Stimulated activated CD4-positive, alpha-beta T cell treated with anti-CD3 and anti-CD28 coated beads, Interleukin-2, amount 100 ng/mL, for 24 hours (primary cell): ENCODE measurements at regions not wholly inside any gene's neighbourhood (a gene's known extent, or its start where the extent isn't known, plus 50 kb on each side); places are given as distances from the start of the nearest gene placed in this dataset.

Experiments used
- DNase-seq, 2 donors: peaks; one replicate each; pipeline ENCODE4 v3.0.0-alpha.2; 2020

DNA sequence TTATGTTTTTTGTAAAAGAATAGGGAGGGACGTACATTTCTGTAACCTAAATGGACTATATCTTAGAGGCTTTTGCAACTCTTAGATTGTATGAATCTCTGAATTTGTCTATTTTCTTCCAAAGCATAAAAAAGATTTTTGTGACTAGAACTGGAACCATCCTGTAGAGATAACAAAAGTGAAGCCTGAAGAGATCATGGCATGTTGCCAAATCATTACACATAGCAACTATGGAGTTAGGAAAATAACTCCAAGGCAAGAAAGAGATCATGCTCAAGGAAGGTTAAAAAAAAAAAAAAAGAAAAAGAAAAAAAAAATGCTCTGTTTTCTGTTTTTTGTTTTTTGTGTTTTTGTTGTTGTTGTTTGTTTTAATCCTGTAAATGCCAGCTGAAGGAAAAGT is 567.7 kb upstream of the ZWINT start:
- no peak for DNase-seq

DNA sequence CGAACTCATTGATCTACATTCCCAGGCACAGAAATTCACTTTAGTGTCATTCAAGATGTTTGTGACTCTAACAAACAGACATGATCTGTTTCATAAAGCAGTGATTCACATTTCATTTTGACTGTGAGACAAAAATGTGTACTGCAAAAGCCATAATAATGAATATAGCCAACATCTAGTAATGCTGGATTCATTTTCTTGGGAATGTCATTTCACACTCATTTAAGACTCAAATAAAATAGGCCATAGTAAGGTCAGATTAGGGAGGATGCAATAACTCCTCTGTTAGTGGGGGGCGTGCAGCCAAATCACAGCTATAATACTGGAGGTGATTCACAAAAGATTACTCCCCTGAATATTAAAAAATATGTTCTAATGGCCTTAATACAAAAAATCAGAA is 566.6 kb upstream of the ZWINT start:
- no peak for DNase-seq

DNA sequence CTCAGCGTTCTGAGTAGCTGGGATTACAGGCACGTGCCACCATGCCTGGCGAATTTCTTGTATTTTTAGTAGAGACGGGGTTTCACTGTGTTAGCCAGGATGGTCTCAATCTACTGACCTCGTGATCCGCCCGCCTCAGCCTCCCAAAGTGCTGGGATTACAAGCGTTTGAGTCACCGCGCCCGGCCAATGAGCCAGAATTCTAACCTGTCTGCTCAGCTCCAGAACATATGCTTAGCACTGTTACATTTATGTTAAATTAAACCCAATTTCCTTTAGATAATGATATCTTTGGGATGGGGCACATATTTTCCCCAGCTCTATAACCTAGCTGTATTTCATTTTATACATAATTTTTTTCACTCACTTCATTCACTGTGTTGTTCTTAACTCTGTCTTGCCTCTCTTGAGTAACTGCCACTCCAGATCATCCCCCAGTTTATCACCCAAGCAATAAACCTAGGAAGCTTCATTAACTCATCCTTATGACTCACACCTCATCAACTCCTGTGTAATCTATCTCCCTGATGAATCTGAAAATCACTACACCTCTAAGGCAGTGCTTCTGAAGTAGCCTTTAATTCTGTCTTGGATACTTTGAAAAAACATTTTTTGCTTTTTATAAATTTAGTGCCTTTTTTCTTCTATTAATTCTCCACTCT is 559.7 kb upstream of the ZWINT start:
- no peak for DNase-seq

DNA sequence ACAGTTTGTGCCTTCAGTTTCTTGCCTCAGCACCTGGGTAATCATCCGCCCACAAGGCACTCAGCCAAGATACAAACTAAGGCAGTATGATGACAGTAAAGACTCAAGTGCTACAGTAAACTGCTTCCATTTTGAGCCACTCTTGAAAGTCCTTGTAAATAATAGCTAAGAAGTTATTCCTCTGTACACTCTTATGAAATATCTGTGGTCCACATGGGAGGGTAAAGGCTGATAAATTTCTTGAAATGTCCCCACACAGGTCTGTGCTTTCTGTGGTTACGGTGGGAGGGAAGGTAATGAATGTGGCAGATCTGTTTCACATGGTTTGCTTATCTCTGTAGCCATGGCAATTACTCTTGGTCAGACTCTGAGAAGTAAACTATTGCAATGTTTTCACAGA is 551.0 kb upstream of the ZWINT start:
- DNase-seq = no peak

DNA sequence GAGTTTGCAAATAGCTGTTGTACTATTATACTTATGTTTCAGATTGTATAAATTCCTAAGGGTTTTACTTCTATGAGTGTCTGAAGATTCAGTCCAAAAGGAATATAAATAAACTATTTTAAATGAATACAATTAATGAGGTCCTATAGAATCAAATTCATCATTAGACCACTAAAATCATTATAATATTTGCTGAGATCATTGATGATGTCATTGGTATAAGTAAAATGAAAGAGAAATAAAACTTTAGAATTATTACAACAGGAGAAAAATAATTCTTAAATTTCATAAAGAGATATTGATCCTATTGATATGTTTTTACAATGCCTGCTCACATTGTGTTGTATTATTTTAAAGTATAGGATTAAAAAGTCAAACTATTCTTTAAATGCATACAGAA is 544.0 kb upstream of the ZWINT start:
- DNase-seq = no peak

DNA sequence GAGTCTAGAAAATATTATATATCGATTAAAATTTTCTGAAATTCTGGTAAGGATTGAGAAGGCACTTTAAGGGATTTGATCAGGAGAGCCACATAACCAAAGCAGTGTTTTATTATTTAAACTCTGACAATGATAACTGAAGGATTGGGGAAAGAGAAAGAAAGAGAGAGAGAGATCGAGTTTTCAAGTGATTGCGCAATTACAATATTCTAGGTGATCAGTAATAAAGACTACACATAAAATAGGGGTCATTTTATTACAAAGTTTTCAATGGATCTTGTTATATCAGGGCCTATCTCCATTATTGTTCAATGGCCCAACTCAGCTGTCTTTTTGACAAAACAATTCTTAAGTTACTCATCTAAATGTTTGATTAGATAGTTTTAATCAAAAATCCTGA is 541.5 kb upstream of the ZWINT start:
- DNase-seq = no peak

DNA sequence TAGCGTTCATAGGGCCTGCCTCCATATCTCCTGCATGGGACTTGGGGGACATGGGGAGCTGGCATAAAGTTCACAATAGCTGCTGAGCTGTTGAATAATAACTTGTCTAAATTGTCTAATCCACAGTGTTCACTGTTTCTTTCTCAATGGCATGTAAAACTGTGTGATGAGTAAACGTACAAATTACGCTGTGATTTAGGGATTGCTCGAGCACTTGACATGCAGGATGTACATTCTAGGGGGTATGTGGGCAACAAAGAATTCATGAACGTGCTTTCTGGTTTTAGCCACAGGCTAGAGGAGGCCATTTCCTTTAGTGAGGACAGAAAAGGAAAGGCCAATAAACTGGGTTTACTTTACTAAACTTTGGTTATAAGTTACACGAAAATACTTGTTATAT is 534.2 kb upstream of the ZWINT start:
- no peak for DNase-seq

DNA sequence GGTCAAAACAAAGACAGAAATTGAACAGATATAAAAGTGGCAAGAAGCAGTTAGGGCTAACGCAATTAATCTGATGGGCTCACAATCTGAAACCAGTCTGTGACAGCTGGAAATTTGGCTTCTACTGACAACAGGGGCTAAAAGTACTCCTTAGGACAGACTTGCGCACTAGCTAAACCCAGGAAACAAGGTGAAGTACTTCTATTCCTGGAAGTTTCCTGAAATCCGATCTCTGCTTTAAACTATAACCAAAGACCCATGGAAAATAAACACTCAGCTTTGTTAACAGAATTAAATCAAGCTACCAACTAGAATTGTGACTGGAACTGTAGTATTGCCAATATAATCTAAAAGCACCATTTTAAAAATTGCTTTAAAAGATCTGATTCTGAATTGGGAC is 520.2 kb upstream of the ZWINT start:
- no peak for DNase-seq

DNA sequence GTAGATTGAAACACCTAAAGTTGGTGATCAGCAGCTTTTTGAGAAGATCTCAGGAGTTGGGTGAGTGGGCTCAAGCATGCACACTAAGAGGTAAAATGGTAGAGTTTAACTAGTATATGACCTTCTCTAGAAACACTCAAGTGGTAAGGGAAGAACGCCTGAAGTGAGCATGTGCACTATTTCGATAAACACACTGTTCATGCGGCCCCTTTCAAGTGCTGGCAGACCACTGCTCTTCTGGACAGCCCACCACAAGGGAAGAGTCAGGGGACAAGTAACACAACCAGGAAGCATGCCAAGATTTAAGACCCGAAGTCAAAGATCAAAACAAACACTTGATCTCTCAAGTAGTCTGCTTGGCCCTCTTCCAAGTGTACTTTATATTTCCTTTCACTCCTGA is 519.5 kb upstream of the ZWINT start:
- no peak for DNase-seq

DNA sequence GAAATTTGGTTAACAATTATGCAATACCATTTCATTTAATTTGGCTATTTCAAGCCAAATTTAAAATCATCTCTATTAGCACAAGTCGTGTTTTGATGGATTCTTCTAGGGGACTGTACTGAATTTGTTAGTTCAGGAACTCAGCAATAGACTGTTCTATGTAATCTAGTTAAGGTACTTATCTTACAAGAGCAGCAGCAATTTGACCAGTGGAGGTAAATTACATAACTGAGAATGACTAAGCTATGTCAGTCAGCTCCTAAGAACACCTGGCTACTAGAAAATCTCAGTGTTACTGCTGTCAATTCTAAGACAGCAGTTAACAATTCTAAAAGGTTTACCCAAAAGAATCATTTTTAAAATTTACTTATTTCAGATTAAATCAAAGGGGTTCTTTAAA is 513.9 kb upstream of the ZWINT start:
- no peak for DNase-seq

DNA sequence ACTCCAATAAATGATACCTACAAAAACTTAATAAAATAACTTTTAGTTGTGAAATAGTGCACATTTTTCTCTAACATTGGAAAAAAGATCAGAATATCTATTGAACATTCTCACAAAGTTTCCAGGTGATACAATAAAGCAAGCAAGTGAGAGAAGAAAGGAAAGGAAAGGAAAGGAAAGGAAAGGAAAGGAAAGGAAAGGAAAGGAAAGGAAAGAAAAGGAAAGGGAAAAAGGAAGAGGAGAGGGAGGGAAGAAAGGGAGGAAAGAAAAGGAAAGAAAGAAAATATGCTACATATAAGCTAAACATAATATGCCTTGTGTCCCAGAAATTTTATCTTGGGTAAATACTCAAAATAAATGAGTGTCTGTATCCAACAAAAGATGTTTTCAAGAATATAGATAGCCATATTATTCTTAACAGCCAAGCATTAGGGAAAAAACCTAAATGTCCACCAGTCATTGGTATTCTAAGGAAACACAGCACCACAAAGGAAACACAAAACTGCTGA is 510.2 kb upstream of the ZWINT start:
- DNase-seq = no peak

DNA sequence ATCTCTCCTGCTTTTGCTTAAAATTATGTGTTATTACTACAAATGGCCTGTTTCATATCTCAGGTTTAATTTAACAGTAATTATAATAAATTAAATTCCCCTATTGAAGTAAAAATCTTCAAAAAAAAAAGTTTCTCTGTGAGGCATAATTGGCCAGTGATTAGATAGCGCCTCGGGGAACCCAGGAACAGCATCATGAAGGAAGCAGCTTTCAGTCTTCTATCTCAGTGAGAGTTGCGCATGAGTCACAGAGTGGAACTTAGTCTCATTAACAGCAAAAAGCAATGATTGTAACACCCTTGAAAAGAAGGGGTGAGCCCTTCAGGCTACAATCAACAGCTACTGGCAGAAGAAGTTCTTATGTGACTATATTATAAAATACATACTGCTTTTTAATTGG is 506.2 kb upstream of the ZWINT start:
- no peak for DNase-seq

DNA sequence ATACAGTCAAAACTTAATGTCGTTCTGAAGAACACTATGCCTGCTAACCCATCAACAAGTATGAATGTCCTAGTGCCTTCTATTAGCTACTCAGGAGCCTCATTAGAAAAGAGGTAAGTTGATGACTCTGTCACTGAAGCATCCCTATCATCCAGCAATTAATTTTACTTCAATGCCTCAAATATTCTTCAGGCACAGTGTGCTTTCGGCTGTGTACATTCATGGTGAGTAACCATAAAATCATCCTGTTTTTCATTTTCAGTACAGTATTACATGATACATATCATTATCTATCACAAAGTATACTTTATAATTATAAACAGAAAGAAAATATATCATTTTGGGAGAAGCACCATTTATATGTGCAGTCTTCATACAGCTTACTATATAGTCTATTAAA is 495.5 kb upstream of the ZWINT start:
- no peak for DNase-seq

DNA sequence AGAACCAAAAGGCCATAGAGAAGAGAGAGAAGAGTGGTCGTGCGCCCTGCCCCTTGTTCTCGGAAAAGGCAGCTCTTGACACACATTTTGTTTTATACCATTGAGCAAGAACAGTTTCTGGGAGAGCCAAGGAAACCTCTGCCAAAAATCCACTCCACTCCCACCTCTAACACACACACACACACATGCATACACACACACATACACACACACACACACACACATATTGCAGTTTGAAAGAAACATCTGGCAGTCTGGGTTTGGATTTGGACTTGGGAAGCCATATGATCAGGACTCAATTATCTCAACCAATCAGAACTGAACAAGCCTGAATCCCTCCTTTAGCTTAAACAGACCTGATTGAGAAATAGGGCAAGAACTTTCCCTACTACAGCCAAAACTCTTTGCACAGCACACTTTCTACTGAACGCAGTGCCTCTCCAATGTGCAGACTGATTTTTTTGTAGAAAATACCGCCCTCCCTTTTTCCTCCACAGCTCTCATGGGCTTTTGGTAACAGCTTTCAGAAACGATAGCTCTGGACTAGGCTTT is 484.0 kb upstream of the ZWINT start:
- DNase-seq = no peak

DNA sequence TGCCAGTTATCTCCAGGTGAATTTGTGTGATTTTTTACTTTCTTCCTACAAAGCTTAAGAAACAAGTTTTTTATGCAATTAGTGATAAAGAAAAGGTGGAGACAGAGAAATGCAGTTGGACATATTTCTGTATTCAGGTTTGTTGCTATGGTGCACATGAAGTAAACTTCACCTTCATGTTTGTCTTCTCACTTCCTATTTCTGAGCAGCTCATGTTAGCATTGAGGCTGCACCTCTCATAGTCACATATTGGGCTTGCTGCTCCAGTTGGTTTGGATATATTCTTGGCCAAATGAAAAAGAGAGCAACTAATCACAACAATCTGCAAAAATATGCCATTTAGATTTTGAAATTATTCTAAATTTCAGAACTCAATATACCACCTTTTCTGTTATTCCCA is 475.6 kb upstream of the ZWINT start:
- no peak for DNase-seq

DNA sequence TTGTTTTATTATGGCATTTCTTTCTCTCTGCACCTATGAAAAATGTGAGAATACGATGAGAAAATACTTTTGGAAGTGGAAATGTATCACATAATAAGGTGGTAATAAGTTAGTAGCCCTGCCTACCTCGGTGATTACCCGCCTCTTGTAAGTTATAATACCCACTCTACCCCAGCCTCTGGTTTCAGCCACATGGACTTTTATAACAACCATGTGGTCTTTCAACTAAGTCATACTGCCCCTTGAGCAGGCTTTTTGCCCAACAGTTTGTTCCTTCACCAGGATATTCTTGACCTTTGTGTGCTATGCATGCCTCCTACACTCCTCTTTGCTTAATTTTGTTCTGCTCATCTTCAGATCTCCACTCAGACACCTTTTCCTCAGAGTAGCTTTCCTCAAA is 470.6 kb upstream of the ZWINT start:
- DNase-seq = no peak

DNA sequence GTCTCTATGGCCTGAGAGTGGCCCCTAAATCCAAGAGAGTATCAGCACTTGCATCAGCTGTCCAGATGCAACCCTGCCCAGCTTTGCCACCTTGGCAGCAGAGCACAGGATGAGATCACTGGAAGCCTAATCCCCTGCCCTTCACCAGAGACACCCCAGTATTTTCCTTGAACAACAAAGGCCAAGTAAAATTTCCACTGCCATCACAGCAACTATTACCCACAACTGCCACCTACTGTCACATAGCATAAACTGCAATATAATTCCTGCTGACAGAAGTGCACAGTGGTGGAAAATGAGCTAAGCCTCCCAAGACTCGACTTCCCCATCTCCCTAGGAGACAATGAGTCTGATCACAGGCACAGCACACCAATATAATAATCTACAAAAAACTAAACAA is 462.8 kb upstream of the ZWINT start:
- no peak for DNase-seq

DNA sequence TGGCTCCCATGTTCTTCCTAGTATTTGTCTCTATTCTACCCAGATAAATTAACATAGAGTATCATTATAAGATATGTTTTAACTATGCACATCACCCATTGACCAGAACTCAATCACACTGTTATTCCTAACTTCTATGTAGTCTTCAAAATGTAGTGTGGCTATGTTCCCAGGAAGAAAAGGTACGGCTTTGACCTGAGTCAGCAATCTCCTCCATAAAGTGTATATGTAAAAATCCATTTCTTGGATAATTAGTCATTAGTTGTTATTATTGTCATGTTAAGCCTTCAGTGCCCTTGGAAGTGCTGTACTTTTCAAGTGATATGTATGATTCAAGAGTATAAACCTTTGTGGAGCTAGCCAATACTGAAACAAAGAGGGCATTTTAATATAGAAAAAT is 444.0 kb upstream of the ZWINT start:
- no peak for DNase-seq

DNA sequence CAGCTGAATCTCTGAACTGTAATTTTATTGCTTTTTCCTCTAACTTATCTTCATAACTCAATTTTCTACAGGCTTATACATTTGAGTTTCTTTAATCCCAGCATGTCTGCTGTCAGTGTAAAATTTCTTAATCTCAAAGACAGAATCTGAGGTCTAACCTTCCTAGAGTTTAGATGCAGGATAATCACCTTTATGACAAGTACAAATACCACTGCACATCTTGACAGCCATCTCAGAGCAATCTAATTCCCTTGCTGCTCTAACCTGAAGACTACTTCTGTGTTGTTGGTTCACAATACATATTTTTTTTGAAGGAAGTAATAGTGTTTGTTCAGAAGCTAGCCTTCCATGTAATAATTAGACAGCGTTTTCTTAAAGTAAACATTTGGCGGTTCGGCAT is 424.2 kb upstream of the ZWINT start:
- no peak for DNase-seq

DNA sequence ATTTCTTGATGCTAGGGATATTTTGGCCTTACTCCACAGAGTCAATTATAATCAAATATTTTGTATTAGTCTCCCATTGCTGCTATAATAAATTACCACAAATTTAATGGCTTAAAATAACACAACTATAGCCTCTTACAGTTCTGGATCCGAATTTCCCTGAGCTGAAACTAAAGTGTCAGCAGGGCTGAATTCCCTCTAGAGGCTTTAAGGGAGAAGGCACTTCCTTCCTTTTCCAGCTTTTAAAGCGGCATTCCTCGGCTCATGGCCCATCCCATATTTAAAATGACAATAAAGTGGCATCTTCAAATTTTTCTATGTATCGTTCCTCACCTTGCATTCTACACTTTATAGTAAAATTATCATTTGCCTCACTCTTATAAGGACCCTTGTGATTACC is 421.4 kb upstream of the ZWINT start:
- no peak for DNase-seq

DNA sequence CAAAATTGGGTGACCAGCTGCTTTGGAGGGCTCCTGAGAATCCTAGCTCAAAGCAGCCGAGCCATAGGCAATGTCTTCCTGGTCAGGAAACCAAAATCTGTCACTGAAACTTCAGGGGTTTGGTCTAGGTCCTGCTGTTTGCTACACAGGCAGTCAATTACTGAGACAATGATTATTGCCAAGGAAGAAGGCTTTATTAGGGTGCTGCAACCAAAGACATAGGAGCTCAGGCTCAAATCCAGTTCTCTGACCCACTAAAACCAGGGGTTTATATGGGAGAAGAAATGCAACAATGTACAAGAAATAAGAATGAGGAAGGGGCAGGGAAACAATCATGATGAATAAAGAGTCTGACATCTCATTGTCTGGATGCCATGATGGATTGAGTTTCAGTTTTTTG is 410.3 kb upstream of the ZWINT start:
- DNase-seq = no peak

DNA sequence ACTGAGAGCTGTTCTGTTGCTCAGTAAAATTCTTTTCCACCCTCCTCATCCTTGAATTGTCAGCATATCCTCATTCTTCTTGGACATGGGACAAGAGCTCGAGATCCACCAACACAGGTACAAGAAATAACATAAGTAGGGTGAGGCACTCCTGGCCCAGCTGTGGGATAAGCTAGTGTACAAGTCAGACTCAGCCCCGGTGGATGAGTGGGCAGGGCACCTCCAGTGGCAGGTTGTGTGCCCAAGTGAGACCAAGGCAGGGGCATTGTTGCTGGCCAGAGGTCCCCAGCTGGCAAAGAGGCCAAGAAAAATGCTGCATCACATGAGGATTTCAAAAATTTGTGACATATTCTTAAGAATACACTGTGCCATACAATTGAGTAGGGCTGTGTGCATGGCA is 402.0 kb upstream of the ZWINT start:
- no peak for DNase-seq

DNA sequence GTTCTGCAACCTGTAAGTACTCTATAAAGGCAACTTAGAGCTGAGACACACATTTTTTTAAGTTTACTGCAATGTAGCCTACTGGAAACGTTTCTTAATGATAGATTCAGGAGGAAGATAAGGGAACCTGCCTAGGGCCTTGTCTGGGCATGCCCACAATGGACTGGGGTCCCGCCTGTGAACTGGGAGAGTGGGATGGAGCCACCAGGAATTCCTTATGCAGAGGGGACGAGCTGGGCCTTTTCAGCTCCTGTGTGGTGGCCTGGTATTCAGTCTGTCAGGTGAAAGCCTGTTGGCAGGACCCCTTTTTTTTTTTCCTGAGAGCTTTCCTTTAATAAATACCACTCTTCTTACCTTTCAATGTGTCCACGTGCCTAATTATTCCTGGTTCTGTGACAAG is 384.4 kb upstream of the ZWINT start:
- no peak for DNase-seq

DNA sequence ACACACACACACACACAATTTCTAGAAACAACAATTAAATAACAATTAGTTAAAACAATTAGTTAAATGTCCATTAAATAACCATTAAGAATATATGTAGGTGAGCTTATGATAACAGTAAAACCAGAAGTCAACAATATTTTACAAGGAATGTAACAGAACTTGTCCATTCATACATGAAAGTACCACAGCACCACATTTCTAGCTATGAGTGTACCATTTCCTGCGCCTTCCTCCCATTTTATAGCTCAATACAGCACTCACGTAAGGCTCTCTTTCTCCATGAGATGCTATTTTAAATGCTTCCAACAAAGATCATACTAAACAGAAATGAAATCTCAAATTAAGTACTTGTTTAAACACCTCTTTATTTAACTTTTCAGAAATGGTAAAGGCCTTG is 367.3 kb upstream of the ZWINT start:
- DNase-seq = no peak

DNA sequence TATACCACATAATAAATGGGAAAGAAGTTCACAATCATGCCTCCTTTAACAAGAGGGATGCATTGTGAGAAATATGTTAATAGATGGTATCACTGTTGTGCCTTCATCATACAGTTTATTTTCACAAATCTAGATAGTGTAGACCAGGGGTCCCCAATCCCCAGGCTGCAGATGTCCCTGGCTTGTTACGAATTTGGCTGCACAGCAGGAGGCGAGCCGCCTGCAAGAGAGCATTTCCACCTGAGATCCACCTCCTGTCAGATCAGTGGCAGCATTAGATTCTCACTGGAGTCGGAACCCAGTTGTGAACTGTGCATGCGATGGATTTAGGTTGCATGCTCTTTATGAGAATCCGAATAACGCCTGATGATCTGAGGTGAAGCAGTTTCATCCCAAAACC is 361.9 kb upstream of the ZWINT start:
- DNase-seq = no peak
